Neural cell (in vitro differentiated cells): ENCODE measurements at regions not wholly inside any gene's neighbourhood (a gene's known extent, or its start where the extent isn't known, plus 50 kb on each side); places are given as distances from the start of the nearest gene placed in this dataset.

ENCODE experiments used
- H2AFZ ChIP-seq: fragments of 200-600, 300-800 bp; sonication (generic), shearing (Covaris generic); 2 replicates; pipeline ENCODE4 v1.6.0; 2014; ENCODE audit warnings: low read depth, mild to moderate bottlenecking, antibody characterized with exemption, low read length, moderate library complexity
- H3F3A ChIP-seq: fragments of 200-600 bp; shearing (Covaris generic); 2 replicates; pipeline ENCODE4 v1.6.1; 2016; ENCODE audit warnings: mild to moderate bottlenecking, moderate library complexity, mixed read lengths, antibody characterized with exemption, low read length; ENCODE audit not compliant: insufficient read depth, poor library complexity, severe bottlenecking
- H3K27ac ChIP-seq: fragments of 200-600, 300-800 bp; sonication (generic), shearing (Covaris generic); 2 replicates; pipeline ENCODE4 v1.5.1; 2014; ENCODE audit warnings: mild to moderate bottlenecking, low read length, moderate library complexity
- H3K27me3 ChIP-seq: fragments of 300-800, 200-600 bp; sonication (generic), shearing (Covaris generic); 2 replicates; pipeline ENCODE4 v1.6.0; 2014; ENCODE audit warnings: mild to moderate bottlenecking, low read depth, low read length, moderate library complexity; ENCODE audit not compliant: insufficient read depth
- H3K36me3 ChIP-seq: fragments of 300-800, 200-600 bp; sonication (generic), shearing (Covaris generic); 2 replicates; pipeline ENCODE4 v1.5.1; 2014; ENCODE audit warnings: mild to moderate bottlenecking, antibody characterized with exemption, low read length, moderate library complexity; ENCODE audit not compliant: insufficient read depth
- H3K4me2 ChIP-seq: fragments of 300-800, 200-600 bp; sonication (generic), shearing (Covaris generic); 2 replicates; pipeline ENCODE4 v1.6.0; 2014; ENCODE audit warnings: mild to moderate bottlenecking, low read length
- H3K4me3 ChIP-seq: fragments of 300-800, 200-600 bp; sonication (generic), shearing (Covaris generic); 2 replicates; pipeline ENCODE4 v1.5.1; 2014; ENCODE audit warnings: mild to moderate bottlenecking, low read length, moderate library complexity
- H3K79me2 ChIP-seq: fragments of 200-600 bp; shearing (Covaris generic); replicated peaks from 2 replicates; pipeline ENCODE4 v1.6.0; 2014; ENCODE audit warnings: mild to moderate bottlenecking, low read length, moderate library complexity; ENCODE audit not compliant: insufficient read depth
- H3K9ac ChIP-seq: fragments of 300-800, 200-600 bp; sonication (generic), shearing (Covaris generic); 2 replicates; pipeline ENCODE4 v1.6.1; 2016; ENCODE audit warnings: mild to moderate bottlenecking, low read length, mixed read lengths
- H3K9me2 ChIP-seq: fragments of 200-600 bp; shearing (Covaris generic); 2 replicates; pipeline ENCODE4 v1.6.1; 2016; ENCODE audit warnings: mild to moderate bottlenecking, low read length, mixed read lengths; ENCODE audit not compliant: insufficient read depth
- H3K9me3 ChIP-seq: fragments of 200-600, 300-800 bp; sonication (generic), shearing (Covaris generic); 2 replicates; pipeline ENCODE4 v1.6.1; 2016; ENCODE audit warnings: mild to moderate bottlenecking, mixed run types, low read length, moderate library complexity, mixed read lengths
- H4K20me1 ChIP-seq: fragments of 200-600 bp; shearing (Covaris generic); 2 replicates; pipeline ENCODE4 v1.6.1; 2016; ENCODE audit warnings: mild to moderate bottlenecking, mixed run types; ENCODE audit not compliant: insufficient read depth
- EP300 ChIP-seq: fragments of 450-650 bp; conservative IDR thresholded peaks from 2 replicates; pipeline ENCODE4 v1.6.1; 2014; ENCODE audit warnings: antibody characterized with exemption, mild to moderate bottlenecking, moderate library complexity; ENCODE audit not compliant: poor library complexity, severe bottlenecking
- EZH2 ChIP-seq: fragments of 200-600, 300-800 bp; shearing (Covaris generic), sonication (generic); IDR thresholded peaks from 2 replicates; pipeline ENCODE4 v1.6.1; 2014; ENCODE audit warnings: antibody characterized with exemption, low read length, borderline replicate concordance, mild to moderate bottlenecking; ENCODE audit not compliant: insufficient read depth, poor library complexity, severe bottlenecking
- MXI1 ChIP-seq: fragments of 450-650 bp; conservative IDR thresholded peaks from 2 replicates; pipeline ENCODE4 v1.6.1; 2014; ENCODE audit warnings: antibody characterized with exemption, mild to moderate bottlenecking; ENCODE audit not compliant: poor library complexity, severe bottlenecking
- POLR2AphosphoS5 ChIP-seq: IDR thresholded peaks from 2 replicates; pipeline ENCODE4 v1.6.1; 2012
- RAD21 ChIP-seq: fragments of 450-650 bp; conservative IDR thresholded peaks from 2 replicates; pipeline ENCODE4 v1.6.1; 2014; ENCODE audit warnings: antibody characterized with exemption, mild to moderate bottlenecking, moderate library complexity
- SMC3 ChIP-seq: fragments of 450-650 bp; conservative IDR thresholded peaks from 2 replicates; pipeline ENCODE4 v1.6.1; 2014; ENCODE audit warnings: antibody characterized with exemption, mild to moderate bottlenecking, moderate library complexity; ENCODE audit not compliant: poor library complexity
- TAF1 ChIP-seq: IDR thresholded peaks from 2 replicates; pipeline ENCODE4 v1.6.1; 2012; ENCODE audit warnings: low read depth
- TF ChIP-seq, protein P1 (sequence below): fragments of 450-650 bp; IDR thresholded peaks from 2 replicates; pipeline ENCODE4 v1.5.1; 2014; ENCODE audit warnings: antibody characterized with exemption, mild to moderate bottlenecking, moderate library complexity; ENCODE audit not compliant: poor library complexity, severe bottlenecking
- TF ChIP-seq, protein P2 (sequence below): IDR thresholded peaks from 2 replicates; pipeline ENCODE4 v1.6.1; 2012; ENCODE audit warnings: borderline replicate concordance

DNA sequence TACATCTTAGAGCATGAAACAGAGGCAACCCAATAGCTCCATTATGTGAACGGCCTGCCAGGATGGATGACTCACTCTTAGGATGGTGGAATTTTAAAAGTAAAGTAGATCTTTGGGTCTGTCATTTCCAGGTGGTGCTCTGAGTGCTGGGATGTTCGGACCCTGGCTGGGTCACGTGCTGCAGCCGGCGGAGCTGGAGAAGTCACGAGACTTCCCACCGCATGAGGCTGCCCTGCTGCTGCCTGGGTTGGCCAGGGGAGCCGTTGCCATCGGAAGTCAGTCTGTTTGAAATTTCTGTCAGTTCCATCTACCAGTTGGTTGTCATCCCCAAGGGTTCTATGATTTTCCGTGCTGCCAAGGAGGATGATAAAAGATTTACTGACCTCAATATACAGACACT lies 93.3 kb upstream of the ALKAL2 start:
- Histone ChIP-seq H3K27ac (no peak overlapping the region), H3K9me2 (no peaks in the 10 kb centered on the region), H3K27me3 (no peaks in the 10 kb centered on the region), H2AFZ (no peak overlapping the region), H3K4me2 (no peak overlapping the region), H3K36me3 (no peaks in the 10 kb centered on the region), H3K9ac (no peak overlapping the region), H3F3A (no peaks in the 10 kb centered on the region), H3K9me3 (no peaks in the 10 kb centered on the region), H3K4me3 (no peak overlapping the region), H3K79me2 (no peaks in the 10 kb centered on the region), H4K20me1 (no peaks in the 10 kb centered on the region)
- TF ChIP-seq SMC3 = no peak
- TF ChIP-seq RAD21 = no peak
- no peak for TF ChIP-seq TAF1
- no peak for TF ChIP-seq MXI1
- TF ChIP-seq, protein P1, sequence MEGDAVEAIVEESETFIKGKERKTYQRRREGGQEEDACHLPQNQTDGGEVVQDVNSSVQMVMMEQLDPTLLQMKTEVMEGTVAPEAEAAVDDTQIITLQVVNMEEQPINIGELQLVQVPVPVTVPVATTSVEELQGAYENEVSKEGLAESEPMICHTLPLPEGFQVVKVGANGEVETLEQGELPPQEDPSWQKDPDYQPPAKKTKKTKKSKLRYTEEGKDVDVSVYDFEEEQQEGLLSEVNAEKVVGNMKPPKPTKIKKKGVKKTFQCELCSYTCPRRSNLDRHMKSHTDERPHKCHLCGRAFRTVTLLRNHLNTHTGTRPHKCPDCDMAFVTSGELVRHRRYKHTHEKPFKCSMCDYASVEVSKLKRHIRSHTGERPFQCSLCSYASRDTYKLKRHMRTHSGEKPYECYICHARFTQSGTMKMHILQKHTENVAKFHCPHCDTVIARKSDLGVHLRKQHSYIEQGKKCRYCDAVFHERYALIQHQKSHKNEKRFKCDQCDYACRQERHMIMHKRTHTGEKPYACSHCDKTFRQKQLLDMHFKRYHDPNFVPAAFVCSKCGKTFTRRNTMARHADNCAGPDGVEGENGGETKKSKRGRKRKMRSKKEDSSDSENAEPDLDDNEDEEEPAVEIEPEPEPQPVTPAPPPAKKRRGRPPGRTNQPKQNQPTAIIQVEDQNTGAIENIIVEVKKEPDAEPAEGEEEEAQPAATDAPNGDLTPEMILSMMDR = no peak
- no peak for TF ChIP-seq EP300

DNA sequence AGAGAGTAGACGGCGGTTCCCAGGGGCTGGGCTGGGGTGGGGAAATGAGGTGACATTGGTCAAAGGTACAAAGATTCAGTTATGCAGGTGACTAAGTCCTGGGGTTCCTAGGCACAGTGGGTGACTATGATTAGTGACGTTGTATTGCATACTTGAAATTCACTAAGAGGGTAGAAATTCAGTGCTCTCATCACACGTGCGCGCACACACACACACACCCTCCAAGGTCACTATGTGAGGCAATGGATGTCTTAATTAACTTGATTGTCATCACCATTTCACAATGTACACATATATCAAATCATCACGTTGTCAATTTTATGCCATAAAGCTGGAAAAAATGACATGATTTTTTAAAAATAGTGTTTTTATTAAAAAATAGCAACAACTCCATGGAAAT lies 92.9 kb upstream of the ALKAL2 start:
- Histone ChIP-seq H3K4me3 (no peak overlapping the region), H3K27ac (no peak overlapping the region)
- TF ChIP-seq RAD21 = no peak
- no peak for TF ChIP-seq POLR2AphosphoS5
- TF ChIP-seq MXI1 = no peak
- TF ChIP-seq TAF1 = no peak
- no peak for TF ChIP-seq SMC3
- TF ChIP-seq, protein P1 = no peak
- no peak for TF ChIP-seq EZH2
- TF ChIP-seq EP300 = no peak
- TF ChIP-seq, protein P2, sequence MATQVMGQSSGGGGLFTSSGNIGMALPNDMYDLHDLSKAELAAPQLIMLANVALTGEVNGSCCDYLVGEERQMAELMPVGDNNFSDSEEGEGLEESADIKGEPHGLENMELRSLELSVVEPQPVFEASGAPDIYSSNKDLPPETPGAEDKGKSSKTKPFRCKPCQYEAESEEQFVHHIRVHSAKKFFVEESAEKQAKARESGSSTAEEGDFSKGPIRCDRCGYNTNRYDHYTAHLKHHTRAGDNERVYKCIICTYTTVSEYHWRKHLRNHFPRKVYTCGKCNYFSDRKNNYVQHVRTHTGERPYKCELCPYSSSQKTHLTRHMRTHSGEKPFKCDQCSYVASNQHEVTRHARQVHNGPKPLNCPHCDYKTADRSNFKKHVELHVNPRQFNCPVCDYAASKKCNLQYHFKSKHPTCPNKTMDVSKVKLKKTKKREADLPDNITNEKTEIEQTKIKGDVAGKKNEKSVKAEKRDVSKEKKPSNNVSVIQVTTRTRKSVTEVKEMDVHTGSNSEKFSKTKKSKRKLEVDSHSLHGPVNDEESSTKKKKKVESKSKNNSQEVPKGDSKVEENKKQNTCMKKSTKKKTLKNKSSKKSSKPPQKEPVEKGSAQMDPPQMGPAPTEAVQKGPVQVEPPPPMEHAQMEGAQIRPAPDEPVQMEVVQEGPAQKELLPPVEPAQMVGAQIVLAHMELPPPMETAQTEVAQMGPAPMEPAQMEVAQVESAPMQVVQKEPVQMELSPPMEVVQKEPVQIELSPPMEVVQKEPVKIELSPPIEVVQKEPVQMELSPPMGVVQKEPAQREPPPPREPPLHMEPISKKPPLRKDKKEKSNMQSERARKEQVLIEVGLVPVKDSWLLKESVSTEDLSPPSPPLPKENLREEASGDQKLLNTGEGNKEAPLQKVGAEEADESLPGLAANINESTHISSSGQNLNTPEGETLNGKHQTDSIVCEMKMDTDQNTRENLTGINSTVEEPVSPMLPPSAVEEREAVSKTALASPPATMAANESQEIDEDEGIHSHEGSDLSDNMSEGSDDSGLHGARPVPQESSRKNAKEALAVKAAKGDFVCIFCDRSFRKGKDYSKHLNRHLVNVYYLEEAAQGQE = no peak

More for the DNA sequence above, 92.9 kb upstream of the ALKAL2 start:
- Histone ChIP-seq H3F3A (no peaks in the 10 kb centered on the region), H3K27me3 (no peaks in the 10 kb centered on the region), H3K4me2 (no peak overlapping the region), H3K9me2 (no peaks in the 10 kb centered on the region), H3K79me2 (no peaks in the 10 kb centered on the region), H4K20me1 (no peaks in the 10 kb centered on the region), H2AFZ (no peak overlapping the region), H3K9ac (no peak overlapping the region), H3K36me3 (no peaks in the 10 kb centered on the region), H3K9me3 (no peaks in the 10 kb centered on the region)
